GM13977 (cell line): ENCODE measurements at regions not wholly inside any gene's neighbourhood (a gene's known extent, or its start where the extent isn't known, plus 50 kb on each side); places are given as distances from the start of the nearest gene placed in this dataset.
"Not testable (repeated sequence)": the region's sequence is repeated elsewhere in the genome, so short reads cannot be mapped to it uniquely, and the experiment has no call there.

ENCODE experiments used
- DNase-seq: peaks from one replicate; pipeline ENCODE4 v3.0.0; 2012; ENCODE audit warnings: low spot score
- in situ Hi-C: fragments of 300-500 bp; cut with MboI; formaldehyde crosslinking; loops from one replicate; pipeline ENCODE4 v1.12.0; 2022; ENCODE audit warnings: low sequenced_read_pairs, low pct_unique_long_range_greater_than_20kb, mixed read lengths, inconsistent platforms; ENCODE audit not compliant: unreplicated experiment
- TF ChIP-seq, protein P1 (sequence below): IDR thresholded peaks from 2 replicates; pipeline ENCODE4 v1.5.1; 2012; ENCODE audit warnings: mild to moderate bottlenecking, control low read depth; ENCODE audit not compliant: insufficient read depth; ENCODE audit errors: extremely low read depth, missing control alignments

DNA sequence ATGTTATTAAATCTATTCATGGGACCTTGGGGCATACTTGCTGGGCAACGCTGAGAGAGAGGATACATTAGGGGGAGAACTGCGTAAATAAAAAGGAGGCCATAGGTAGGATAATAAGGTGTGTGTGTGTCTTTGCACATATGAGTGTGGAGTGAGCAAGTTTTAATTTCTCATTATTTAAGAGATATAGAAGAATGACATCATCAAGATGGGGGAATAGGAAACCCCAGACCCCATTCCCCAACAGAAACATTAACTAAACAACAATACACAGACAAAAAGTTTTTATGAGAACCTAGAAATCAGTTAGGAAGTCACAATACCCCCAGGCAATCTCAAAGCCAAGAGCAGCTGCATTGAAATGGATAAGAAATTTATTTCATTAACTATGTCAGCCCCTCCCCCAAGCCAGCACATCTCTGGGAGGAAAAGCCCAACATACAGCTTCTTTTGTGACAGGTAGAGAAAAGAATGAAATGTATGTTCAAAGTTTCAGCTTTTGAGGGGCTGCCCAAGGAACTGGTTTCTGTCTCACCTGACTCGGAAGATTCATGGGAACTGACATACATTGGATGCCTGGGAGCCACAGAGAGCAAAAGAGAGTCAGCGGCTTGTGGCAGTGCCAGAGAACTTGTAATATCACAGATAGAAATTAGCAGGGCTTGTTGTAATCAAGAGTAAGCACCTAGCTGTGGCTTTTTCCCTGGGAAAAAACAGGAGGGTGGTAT, 234.3 kb upstream of the NFIA start:
- no peak for DNase-seq
- TF ChIP-seq, protein P1, sequence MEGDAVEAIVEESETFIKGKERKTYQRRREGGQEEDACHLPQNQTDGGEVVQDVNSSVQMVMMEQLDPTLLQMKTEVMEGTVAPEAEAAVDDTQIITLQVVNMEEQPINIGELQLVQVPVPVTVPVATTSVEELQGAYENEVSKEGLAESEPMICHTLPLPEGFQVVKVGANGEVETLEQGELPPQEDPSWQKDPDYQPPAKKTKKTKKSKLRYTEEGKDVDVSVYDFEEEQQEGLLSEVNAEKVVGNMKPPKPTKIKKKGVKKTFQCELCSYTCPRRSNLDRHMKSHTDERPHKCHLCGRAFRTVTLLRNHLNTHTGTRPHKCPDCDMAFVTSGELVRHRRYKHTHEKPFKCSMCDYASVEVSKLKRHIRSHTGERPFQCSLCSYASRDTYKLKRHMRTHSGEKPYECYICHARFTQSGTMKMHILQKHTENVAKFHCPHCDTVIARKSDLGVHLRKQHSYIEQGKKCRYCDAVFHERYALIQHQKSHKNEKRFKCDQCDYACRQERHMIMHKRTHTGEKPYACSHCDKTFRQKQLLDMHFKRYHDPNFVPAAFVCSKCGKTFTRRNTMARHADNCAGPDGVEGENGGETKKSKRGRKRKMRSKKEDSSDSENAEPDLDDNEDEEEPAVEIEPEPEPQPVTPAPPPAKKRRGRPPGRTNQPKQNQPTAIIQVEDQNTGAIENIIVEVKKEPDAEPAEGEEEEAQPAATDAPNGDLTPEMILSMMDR = no peak
- in situ Hi-C loops = no loop called here

GRCh38 chr1:60847391-60847790, 235.0 kb upstream of the NFIA start:
- TF ChIP-seq, protein P1 = no peak
- in situ Hi-C loops = no loop called here
- DNase-seq = no peak

DNA sequence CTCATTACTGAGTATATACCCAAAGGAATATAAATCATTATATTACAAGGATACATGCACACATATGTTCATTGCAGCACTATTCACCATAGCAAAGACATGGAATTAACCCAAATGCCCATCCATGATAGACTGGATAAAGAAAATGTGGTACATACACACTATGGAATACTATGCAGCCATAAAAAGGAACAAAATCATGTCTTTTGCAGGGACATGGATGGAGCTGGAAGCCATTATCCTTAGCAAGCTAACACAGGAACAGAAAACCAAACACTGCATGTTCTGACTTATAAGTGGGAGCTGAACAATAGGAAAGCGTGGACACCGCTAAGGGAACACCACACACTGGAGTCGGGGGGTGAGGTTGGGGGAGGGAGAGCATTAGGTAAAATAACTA, 236.7 kb upstream of the NFIA start:
- in situ Hi-C loops, DNase-seq: not testable (repeated sequence)

DNA sequence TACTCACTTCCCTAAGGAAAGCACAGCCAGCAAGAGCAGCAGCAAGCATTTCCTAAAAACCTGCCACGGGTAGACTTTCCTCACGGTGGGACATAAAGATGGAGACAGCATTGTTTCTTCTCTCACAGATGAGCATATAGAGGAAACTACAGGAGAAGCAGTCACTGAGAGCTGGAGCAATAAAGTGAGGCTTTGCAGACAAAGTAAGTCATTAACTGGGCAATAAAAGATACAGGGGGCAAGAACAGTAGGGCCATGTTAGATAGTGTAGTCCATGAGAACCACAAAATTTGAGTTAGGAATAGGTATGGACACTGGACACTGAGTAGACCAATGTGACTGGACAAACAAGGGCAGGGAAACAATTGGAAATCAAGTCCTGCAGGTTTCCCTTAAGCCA, 240.1 kb upstream of the NFIA start:
- in situ Hi-C loops = no loop called here
- DNase-seq = no peak

DNA sequence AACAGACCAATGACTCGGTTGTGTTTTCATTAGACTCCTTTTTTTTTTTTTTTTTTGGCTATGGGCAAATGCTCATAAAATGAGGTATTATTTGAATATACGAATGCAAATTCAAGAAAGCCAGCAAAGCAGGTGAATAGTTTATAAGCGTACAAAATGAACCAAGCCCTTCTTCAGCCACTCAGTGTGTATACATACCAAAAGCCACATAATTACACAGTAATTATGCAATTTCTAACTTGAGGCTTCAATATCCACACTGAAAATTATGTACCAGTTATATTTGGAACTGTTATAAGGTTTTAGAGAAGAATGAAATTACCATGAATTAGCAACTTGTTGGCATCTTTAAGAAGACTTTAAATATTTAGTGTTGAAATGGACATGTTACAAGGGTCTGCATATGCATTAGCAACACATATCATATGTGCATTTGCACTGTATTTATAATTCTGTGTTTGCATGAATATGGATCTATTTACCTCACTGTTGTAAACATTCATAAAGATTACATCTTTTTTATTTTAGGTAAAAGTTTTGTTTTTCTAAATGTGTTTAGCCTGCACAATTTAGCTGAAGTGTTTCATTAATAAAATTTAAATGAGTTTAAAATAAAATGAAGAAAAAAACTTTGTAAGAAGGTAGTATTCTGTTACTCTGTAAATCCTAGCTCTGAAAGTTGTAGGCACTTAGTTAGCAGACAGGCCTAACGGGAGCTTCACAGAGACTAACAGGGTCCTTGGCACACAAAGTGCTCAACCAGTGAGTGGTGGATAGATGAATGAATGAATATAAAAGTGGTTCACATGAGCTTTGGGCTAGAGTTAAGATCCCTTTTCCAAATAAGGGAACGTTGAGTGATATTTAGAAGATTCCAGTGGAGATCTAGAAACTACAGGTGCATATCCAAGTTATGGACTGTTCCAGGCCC, 241.0 kb upstream of the NFIA start:
- no peak for DNase-seq
- TF ChIP-seq, protein P1 = no peak
- in situ Hi-C loops = no loop called here

More for the DNA sequence above, 240.1 kb upstream of the NFIA start:
- TF ChIP-seq, protein P1 = no peak

GRCh38 chr1:60840476-60840875, 241.9 kb upstream of the NFIA start:
- DNase-seq, in situ Hi-C loops: not testable (repeated sequence)

GRCh38 chr1:60835649-60836048, 246.7 kb upstream of the NFIA start:
- in situ Hi-C loops = no loop called here
- TF ChIP-seq, protein P1 = no peak
- no peak for DNase-seq
